ENCODE measurements at regions not wholly inside any gene's neighbourhood (a gene's known extent, or its start where the extent isn't known, plus 50 kb on each side); places are given as distances from the start of the nearest gene placed in this dataset.

GRCh38 chr13:79802389-79803085 is 321.6 kb downstream of the NDFIP2 start:
- DNase-seq (ENCODE audit: low spot score in 2 of 2) (no peak), FAIRE-seq (no peak)

GRCh38 chr13:79799059-79799867 is 318.3 kb downstream of the NDFIP2 start:
- DNase-seq (ENCODE audit: low spot score in 2 of 2) = no peak
- FAIRE-seq = no peak

- DNase-seq (ENCODE audit: low spot score in 2 of 2) (no peak), FAIRE-seq (no peak)
Observed at GRCh38 chr13:79796136-79796535, 315.2 kb downstream of the NDFIP2 start.

GRCh38 chr13:79794931-79795330 is 314.0 kb downstream of the NDFIP2 start:
- FAIRE-seq (no peak), DNase-seq (ENCODE audit: low spot score in 2 of 2) (no peak)

- FAIRE-seq = no peak
Observed at GRCh38 chr13:79792716-79793115, 311.8 kb downstream of the NDFIP2 start.

GRCh38 chr13:79791471-79792042 is 310.6 kb downstream of the NDFIP2 start:
- DNase-seq (ENCODE audit: low spot score in 2 of 2) = no peak
- FAIRE-seq = no peak

More at GRCh38 chr13:79792716-79793115, 311.8 kb downstream of the NDFIP2 start:
- no peak for DNase-seq (ENCODE audit: low spot score in 2 of 2)

- DNase-seq (ENCODE audit: low spot score in 2 of 2) (no peak), FAIRE-seq (no peak)
Observed at GRCh38 chr13:79786176-79786575, 305.2 kb downstream of the NDFIP2 start.

GRCh38 chr13:79782541-79783205 is 301.7 kb downstream of the NDFIP2 start:
- peak in 1 of 2 donors; percentile 14 for DNase-seq (ENCODE audit: low spot score in 2 of 2)
- no peak for FAIRE-seq

- DNase-seq (ENCODE audit: low spot score in 2 of 2) (no peak), FAIRE-seq (no peak)
Observed at GRCh38 chr13:79781829-79782540, 301.0 kb downstream of the NDFIP2 start.

GRCh38 chr13:79780240-79780639 is 299.3 kb downstream of the NDFIP2 start:
- DNase-seq (ENCODE audit: low spot score in 2 of 2) (no peak), FAIRE-seq (no peak)

GRCh38 chr13:79779761-79780160 is 298.8 kb downstream of the NDFIP2 start:
- FAIRE-seq = no peak
- no peak for DNase-seq (ENCODE audit: low spot score in 2 of 2)

- FAIRE-seq (no peak), DNase-seq (ENCODE audit: low spot score in 2 of 2) (no peak)
Observed at GRCh38 chr13:79778741-79779460, 297.9 kb downstream of the NDFIP2 start.

- FAIRE-seq = no peak
Observed at GRCh38 chr13:79777504-79777903, 296.5 kb downstream of the NDFIP2 start.

GRCh38 chr13:79776531-79777295 is 295.8 kb downstream of the NDFIP2 start:
- no peak for DNase-seq (ENCODE audit: low spot score in 2 of 2)
- no peak for FAIRE-seq

More at GRCh38 chr13:79777504-79777903, 296.5 kb downstream of the NDFIP2 start:
- DNase-seq (ENCODE audit: low spot score in 2 of 2) = no peak

- peak; percentile 73 for FAIRE-seq
Observed at GRCh38 chr13:79775830-79776229, 294.9 kb downstream of the NDFIP2 start.

GRCh38 chr13:79772811-79773210 is 291.9 kb downstream of the NDFIP2 start:
- no peak for FAIRE-seq
- DNase-seq (ENCODE audit: low spot score in 2 of 2) = no peak

More at GRCh38 chr13:79775830-79776229, 294.9 kb downstream of the NDFIP2 start:
- peak; percentile 12 to 22 for DNase-seq (ENCODE audit: low spot score in 2 of 2)

- no peak for DNase-seq (ENCODE audit: low spot score in 2 of 2)
- no peak for FAIRE-seq
Observed at GRCh38 chr13:79771493-79771892, 290.5 kb downstream of the NDFIP2 start.

GRCh38 chr13:79770056-79770455 is 289.1 kb downstream of the NDFIP2 start:
- no peak for FAIRE-seq

GRCh38 chr13:79767126-79767525 is 286.2 kb downstream of the NDFIP2 start:
- FAIRE-seq = no peak
- no peak for DNase-seq (ENCODE audit: low spot score in 2 of 2)

More at GRCh38 chr13:79770056-79770455, 289.1 kb downstream of the NDFIP2 start:
- DNase-seq (ENCODE audit: low spot score in 2 of 2) = no peak

Data from frontal cortex (tissue), 3 donors.